Neural progenitor cell (in vitro differentiated cells): ENCODE measurements at regions not wholly inside any gene's neighbourhood (a gene's known extent, or its start where the extent isn't known, plus 50 kb on each side); places are given as distances from the start of the nearest gene placed in this dataset.

ENCODE experiments used
- CTCF ChIP-seq: fragments of 200-600 bp; sonication (generic); IDR thresholded peaks from 2 replicates; pipeline ENCODE4 v1.5.1; 2017; ENCODE audit warnings: antibody characterized with exemption, mild to moderate bottlenecking
- EZH2phosphoT487 ChIP-seq: fragments of 200-600 bp; sonication (generic); IDR thresholded peaks from 2 replicates; pipeline ENCODE4 v1.6.1; 2017; ENCODE audit warnings: antibody characterized with exemption

GRCh38 chr14:55807053-55807880 is 227.3 kb downstream of the KTN1 start:
- TF ChIP-seq CTCF (no peak), EZH2phosphoT487 (no peak)
